CD4-positive, alpha-beta T cell treated with Interleukin-6 for 4 hours (primary cell): ENCODE measurements at regions not wholly inside any gene's neighbourhood (a gene's known extent, or its start where the extent isn't known, plus 50 kb on each side); places are given as distances from the start of the nearest gene placed in this dataset.
"Not testable (repeated sequence)": the region's sequence is repeated elsewhere in the genome, so short reads cannot be mapped to it uniquely, and the experiment has no call there.

Experiments used
- DNase-seq: peaks from one replicate; pipeline ENCODE4 v3.0.0-alpha.2; 2020; ENCODE audit warnings: mixed read lengths

DNA sequence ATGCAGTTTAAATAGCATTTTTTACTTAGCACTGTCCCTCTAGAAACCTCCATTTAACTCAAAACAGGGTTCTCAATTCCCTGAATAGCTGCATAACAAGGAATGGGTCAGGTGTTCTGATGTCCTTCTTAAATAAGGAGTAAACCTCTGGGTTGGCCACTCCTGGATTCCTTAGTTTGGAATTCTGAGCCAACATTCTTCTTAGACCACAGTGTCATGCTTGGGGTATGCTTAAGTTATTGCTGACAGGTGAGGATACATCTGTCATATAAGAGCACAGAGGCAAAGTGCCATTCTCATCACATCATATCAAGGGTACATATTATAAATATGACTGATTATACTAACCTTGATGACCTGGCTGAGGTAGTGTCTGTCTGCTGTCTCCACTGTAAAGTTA is 179.9 kb upstream of the SEMA6A start:
- no peak for DNase-seq

DNA sequence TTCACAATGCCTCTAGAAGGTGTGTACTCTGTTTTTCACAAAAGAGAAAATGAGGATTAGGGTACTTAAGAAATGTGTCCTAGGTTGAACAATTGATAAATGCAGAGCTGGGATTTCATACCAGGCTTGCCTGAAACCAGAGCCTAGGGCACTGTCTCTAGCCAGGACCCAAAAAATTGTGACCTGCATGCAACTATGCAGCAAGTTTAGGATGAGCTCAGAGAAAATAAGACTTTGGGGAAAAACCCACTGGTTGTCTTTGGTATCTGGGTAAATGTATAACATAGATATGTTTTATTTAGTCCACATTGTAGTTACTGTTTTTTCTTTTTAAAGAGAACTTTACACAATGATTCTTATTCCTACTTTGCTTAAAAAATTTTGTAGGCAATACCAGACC is 177.1 kb upstream of the SEMA6A start:
- DNase-seq = no peak

DNA sequence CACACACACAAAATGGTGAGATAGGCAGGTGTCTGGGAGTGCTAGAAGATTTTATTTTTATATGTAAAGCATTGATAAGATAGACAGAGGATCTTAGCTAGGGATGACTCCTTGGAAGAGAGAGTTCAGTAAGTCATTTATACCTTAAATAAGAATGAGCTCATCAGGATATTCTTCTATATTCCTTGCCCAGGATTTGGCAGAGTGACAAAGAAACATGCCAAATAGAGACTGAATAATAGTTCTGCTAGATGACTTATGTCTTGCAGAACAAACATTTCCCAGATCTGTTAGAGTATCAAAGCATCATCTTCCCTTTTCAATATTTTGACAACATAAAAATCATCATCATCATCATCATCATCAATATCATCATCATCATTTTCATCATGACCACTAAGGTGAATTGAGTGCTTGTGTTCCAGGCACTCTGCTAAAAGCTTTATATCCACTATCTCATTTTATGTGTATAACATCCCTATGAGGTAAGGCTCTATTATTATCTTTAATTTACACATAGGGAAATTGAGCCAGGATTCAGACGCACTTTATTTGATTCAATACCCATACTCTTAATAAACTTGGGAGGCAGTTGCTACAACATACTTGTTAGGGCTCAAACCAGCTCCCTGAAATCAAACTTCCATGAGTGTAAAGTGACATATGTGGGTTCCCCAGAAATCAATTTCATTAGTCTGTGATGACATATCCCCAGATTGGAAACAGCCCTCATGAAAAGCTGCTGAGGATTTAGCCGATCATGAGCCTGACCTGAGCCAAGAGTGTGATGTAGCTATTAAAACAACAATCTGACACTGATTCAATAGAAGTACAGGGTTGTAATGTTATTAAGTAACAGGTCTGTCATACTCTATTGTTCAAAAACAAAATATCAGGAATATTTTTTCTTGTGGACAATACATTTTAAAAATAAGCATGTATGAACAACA is 176.3 kb upstream of the SEMA6A start:
- no peak for DNase-seq

DNA sequence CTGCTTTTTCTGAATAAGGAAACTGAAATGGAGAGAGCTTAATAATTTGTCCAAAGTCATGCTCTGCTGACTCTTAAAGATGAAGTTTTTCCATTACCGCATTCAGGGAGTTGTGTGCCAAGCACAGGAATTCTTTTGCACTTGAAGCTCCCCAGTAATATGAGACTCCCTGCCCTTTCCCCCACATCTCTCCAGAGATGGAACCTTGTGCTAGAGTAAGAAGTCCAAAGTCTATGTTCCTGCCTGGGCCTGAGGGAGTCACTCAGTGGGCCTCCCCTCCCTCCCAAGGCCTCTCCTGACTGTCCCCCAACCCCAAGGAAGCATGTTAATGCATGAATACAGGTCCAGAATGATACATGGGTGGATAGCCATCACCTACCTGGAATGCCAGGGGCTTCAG is 173.3 kb upstream of the SEMA6A start:
- no peak for DNase-seq

DNA sequence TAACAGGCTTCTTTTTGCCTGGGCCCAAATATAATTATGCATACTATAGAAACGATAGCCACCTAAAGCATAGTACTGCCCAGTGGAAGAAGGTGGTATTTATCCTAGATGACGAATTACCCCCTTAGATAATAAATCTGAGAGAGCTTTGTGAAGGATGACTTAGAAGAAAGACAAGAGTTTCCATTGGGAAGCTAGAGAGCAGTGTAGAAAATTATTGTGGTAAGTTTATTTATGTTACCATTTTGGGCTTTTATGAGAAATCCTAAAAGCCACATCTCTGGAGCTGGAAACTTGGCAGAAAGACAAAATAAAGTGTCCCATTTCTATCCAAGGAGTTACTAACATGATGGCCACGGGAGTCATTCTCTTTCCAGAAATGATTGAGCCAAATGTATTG is 172.0 kb upstream of the SEMA6A start:
- no peak for DNase-seq

DNA sequence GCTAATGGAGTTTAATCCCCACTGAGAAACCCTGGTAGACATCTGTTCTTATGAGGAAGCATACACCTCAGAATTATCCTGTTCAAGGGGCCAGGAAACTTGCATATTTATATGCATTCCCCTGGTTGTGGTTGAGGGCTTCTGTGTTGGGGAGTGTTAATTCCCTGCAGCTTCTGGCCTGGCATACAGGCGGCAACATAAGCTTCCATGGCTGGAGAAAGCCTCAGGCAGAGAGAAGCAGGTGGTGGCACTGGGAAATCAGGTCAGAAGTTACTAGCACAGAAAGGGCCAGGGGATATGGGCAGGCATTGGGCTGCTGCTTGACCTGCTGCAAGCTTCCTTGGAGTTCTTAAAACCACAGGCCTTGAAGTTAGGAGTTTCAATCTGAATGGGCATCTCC is 166.1 kb upstream of the SEMA6A start:
- no peak for DNase-seq

DNA sequence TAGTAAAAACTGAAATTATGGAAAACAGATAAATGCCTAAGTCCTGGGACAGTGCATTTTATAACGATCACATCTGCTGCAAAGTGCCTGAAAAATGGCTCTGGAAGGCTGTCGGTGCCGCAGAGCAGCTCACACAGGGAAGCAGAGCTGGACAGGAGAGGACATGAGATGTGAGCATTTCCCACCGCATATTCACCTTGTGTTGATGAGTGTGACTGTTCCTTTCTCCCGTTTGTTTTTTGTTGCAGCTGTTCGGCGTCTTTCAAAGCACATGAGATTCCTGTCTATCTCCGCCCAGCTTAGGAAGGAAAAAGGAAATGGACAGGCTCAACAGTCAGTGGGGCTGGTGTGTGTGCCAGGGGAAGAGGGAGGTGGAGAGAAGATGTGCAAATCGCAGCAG is 164.9 kb upstream of the SEMA6A start:
- no peak for DNase-seq

DNA sequence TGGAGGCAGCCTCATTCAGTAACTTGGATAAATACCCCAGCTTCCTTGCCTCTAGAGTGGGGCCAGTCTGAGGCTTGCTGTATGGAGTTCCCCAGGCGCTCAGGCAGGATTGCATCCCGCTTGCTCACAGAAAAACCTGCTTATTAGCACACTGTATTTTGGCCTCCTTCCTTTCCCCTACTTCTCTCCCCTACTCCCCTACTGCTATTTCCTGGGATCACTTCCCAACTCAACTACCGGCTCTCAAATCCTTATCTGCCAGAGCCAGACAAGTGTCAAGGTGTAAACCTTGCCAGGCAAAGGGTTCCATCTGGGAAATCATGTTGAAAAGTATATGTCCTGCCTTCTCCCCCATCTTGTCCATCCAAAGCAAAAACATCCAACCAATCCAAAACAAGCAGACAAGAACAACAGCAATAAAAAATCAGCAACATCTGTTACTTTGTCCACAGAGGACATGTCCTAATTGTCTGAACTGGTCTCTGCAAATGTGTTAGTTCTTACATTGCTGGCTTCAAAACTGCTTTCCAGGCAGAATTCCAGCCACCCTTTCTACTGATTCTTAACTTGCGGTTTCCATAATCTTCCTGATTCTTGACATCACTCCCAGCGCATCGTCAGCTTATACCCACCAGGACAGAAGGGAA is 164.1 kb upstream of the SEMA6A start:
- no peak for DNase-seq

DNA sequence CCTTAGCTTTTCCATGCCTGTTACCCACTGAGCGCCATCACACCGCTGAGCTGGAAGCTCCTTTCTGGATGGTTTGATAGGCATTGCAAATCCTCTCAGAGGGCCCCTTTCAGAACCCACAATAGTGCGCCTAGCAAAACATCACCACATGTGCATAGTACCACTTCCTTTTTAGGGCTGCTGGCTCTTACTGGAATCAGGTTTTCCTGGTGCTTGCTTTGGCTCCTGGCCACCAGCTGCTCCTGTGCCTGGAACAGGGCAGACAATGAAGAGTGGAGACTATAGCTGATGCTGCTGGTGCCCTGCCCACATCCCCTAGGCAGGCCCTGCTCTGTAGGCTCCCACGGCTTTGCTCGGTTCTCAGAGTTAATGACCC is 163.6 kb upstream of the SEMA6A start:
- DNase-seq = no peak

DNA sequence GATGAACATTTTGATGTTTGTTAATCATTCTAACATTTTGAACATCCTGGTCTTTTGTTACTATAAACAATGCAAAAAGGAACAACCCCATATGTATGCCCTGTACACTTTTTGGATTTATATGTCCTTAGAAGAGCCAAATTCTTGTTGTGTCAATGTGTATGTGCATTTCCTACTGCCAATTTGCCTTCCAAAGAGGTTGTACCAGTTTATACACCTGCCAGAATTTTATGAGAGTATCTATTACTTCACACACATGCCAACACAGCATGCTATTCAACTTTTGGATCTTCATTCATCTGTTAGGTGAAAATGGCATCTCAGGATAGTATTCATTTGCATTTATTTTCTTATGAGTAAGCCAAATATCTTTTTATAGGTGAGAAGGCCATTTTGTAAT is 162.0 kb upstream of the SEMA6A start:
- no peak for DNase-seq

DNA sequence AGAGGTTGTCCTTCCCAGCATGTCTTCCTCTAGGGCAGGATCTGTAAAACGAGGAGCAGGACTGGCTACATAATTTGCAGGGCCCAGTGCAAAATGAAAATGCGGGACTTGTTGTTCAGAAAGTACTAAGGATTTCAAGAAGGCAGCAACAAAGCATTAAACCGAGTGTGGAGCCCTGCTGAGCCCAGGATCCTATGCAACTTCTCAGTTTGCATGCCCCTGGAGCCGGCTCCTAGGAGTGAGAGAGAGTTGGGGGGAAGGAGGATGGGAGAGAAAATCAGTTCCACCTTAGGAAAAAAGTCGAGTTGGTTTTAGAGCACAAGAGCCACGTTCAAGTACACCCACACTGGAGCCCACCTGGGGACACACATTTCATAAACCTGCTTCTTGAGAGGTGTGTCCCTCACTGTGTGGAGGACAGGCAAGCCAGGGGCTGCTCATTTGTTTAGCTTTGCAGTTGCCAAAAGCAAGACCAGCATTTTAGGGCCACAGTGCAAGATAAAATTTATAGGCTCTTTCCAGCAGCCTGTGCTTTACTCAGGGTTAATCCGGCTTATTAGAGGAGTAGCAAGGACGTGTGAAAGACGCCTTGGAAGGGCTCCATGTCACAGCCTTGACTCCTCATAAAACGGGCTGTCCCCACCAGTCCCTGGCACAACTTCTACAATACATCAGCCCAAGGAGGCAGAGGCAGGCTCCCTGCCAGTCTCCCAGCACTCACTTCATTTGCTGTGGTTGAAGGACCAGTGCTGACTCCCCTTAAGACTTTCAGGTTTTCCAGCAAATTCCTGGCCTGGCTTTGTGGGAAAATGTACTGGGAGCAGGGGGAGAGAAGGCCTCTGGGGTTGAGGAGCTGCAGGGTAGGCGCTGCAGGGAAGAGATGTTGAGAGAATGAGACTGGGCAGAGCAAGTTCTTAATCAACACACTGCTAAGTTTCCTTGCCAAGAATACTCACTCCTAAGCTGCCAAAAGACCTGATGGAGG is 159.7 kb upstream of the SEMA6A start:
- no peak for DNase-seq

DNA sequence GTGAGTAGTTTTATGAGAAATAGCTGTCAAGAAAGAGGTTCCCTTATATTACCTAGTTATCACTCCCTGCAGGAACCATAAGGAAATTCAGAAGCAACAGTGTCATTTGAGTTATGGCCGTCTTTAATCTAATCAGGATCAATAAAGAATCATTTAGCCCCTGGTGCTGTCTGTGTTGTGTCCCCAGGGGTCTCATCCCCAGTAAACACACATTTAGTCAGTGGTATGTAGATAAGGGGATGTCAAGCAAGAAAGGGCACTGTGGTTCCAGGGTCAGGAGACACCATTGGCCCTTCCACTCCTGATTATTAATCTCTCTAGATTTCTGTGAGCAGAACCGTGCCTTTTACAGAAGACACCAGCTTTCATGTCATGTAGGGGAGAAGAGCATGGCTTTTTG is 158.0 kb upstream of the SEMA6A start:
- no peak for DNase-seq

DNA sequence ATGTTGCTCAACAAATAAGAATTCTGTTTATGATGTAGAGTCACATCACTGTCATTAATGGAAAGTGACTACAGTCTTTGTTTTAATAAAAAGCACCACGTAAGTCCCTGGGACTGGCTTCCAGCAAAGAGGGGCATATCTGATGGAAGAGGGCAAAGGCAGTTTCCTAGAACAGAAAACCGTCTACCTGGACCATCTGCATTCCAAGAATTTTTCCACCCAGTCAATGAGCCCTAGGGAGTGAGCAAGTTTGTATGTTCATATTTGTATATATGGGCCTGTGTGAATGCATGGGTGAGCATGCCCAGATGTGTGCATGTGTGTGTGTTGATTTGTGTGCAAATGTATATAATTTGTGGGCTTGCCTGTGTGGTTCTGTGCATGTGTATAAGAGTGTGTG is 156.8 kb upstream of the SEMA6A start:
- DNase-seq = no peak

DNA sequence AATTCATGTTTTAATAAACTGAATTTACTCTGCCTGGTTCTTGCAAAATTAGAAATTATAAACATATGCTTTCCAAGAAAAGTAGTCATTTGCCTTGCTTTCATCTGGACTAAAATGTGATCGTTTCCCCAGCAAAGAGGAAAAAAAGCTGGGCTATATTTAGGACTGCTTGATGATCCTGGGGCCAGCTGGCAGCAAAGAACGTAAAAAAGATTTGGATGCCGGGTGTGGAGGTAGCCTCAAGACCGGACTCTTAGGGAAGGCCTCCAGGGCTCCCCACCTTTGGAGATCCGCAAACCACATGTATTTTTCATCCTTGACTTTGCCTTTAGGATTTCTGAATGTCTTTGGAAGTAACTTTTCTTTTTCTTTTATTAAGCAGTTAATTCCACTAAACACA is 156.1 kb upstream of the SEMA6A start:
- no peak for DNase-seq

DNA sequence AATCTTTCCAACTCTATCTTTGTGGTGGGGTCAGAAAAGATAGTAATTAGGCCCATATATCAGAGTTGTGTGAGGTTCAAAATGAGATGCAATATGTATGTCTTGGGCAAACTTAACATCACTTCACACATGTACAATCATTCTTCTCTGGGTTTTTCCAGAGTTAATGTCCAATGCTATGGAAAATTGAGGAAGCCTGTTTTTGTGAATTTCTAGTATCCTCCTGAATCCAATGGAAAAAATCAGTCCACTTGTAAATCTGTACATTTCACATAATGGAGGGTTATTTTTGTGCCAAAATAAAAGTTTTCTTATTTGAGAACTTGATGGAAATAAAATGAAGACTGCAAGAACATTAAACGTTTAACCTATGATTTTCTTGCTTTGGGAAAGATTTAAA is 155.6 kb upstream of the SEMA6A start:
- no peak for DNase-seq

DNA sequence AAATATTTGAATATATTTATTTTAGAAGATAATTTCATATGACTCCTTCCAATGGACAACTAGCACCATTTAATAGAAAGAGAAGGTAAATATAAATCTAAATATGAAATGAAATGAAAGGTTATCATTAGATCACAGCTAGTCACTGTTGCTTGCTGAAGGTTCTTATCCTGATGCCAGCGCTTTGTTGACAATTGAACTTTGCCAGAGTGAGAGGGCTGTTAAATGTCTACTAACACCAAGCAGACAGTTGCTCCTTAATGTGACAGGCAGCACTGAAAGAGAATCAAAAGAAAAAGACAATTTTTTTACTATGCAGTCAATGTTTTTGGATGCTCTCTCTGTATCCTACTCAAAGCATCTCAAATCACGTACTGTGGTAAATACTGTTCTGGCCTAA is 152.6 kb upstream of the SEMA6A start:
- no peak for DNase-seq

DNA sequence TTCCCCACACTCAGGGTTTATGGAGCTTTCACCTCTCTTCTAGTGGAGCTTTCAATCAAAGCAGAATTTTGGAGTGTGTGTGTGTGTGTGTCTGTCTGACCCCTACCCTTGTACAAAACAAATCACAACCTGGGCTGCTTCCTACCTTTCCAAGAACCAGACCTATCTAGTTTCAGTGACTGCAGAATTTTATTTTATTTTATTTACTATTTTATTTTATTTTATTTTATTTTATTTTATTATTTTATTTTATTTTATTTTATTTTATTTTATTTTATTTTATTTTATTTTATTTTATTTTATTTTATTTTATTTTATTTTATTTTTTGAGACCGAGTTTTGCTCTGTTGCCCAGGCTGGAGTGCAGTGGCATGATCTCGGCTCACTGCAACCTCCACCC is 151.6 kb upstream of the SEMA6A start:
- DNase-seq = not testable (repeated sequence)

DNA sequence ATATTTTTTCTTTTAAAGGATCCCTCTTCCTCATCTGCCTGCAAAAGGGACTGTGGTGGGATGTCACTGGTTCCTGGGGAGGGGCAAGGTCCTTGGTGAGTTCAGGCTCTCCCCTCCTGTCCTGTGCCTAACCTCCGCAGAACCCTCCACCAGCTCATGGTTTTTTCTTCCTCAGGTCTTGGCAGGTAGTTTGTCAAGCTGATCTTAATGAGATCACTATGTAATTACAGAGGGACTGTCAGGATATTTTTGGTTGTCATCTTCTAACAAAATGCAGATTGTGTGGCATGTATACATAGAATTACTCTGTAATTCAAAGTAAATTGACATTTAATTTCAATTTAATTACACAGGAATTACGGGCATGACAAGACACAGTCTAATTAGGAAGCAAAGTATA is 150.3 kb upstream of the SEMA6A start:
- no peak for DNase-seq

DNA sequence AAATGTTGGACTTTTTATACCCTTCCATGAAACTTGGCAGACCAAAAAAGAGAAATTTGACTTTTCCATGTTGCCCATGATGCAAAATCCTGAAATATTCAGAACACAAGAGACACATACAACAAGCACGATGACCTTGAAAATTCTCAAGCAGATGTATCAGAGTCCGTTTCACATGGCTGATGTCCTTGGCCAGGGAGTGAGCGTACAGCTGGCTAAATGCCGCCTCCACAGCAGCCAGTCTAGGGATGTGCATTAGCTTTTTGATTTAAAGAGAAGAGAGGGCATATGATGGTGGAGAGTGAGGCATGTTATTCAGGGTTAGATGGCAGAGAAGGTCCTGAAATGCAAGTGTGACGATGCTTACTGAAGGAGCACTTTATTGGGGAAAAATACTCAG is 148.0 kb upstream of the SEMA6A start:
- no peak for DNase-seq

DNA sequence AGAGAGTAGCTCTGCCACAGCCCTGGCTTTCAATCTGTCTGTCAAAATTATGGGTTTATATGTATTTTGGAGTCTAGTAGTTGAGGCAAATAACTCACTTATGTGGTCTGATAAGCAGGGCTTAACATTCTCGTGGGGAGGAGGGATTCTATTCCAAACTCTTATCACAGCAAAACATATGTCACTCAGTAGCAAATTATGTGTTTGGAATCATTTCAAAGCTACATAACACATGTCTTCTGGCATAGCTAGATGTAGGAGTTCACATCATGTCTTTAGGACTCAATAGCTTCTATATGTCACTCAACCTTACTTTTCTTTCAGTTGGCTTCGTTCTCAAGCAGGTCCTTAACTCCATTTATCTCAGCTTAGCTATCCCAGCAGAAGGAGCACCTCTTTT is 144.5 kb upstream of the SEMA6A start:
- DNase-seq = no peak

DNA sequence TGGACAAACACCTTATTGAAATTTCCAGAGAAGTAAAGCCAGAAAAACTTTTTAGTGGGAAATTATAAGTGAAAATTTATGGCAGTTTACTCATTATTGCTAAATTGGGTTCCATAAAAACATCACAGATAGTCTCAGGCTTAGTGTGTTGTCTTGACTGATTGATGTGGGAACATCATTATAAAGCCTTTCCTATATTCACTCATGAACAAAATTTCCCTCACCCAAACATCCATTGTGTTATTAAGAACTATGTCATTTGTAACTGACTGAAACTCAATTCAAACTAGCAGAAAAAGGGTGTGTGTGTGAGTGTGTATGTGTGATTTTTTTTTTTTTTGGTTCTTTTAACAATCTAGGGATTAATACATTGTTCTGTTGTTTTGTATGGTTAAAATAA is 143.7 kb upstream of the SEMA6A start:
- no peak for DNase-seq

DNA sequence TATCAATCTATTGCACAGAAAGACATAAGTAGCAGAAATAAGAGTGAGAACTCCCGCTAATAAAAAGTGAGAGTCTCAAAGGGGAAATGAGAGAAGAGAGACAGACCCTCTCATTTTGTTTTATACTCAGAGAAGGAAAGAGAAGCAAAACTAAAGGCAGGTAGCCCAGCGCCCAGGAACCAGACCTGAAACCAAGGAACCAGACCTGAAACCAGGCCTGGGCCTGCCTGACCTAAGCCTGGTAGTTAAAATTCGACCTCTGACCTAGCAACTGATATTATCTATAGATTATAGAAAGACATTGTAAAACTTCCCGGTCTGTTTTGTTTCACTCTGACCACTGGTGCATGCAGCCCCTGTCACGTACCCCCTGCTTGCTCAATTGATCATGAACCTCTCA is 134.5 kb upstream of the SEMA6A start:
- no peak for DNase-seq

DNA sequence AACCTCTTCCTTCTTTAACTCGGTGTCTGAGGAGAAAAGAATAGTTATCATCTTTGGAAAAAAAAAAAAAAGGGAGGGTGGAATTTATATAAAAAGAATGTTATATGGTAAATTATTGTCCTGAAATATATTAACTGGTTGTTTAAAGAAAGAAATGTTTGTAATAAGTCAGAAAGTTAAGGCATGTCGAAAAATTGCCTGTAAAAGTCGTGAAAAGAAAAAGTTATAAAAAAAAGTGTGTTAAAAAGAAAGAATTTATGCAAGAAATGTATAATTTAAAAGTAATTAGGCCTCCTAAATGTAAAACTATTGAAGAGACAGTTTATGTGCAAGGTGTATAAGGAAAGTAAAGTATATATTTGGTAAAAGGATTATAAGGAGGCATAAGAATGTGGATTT is 130.5 kb upstream of the SEMA6A start:
- not testable (repeated sequence) for DNase-seq
